ENCODE measurements at regions not wholly inside any gene's neighbourhood (a gene's known extent, or its start where the extent isn't known, plus 50 kb on each side); places are given as distances from the start of the nearest gene placed in this dataset.

GRCh38 chr1:199669916-199670315 is 357.6 kb upstream of the NR5A2 start:
- no peak overlapping the region for H3K27ac ChIP-seq
- H3K36me3 ChIP-seq (ENCODE audit: insufficient read depth, low read length) = no peaks in the 10 kb centered on the region
- no peak for TF ChIP-seq FOXP2 (optimal IDR thresholded peaks at IDR 0.05; ENCODE audit: control extremely low read depth, extremely low read length, insufficient read depth)
- no peak for TF ChIP-seq EZH2 (IDR thresholded peaks at IDR 0.05)
- no peak for TF ChIP-seq POLR2AphosphoS5 (IDR thresholded peaks at IDR 0.05; ENCODE audit: borderline replicate concordance, low read depth, low read length)
- no peak overlapping the region for H3K4me3 ChIP-seq
- no peaks in the 10 kb centered on the region for H3K9me3 ChIP-seq (ENCODE audit: low read depth, low read length)
- no peak for DNase-seq (ENCODE audit: low read depth, low spot score)
- H3K9ac ChIP-seq (ENCODE audit: insufficient read length) = no peak overlapping the region

GRCh38 chr1:199671684-199672083 is 355.8 kb upstream of the NR5A2 start:
- no peak for TF ChIP-seq FOXP2 (optimal IDR thresholded peaks at IDR 0.05; ENCODE audit: control extremely low read depth, extremely low read length, insufficient read depth)
- no peak for TF ChIP-seq EZH2 (IDR thresholded peaks at IDR 0.05)
- no peak for TF ChIP-seq POLR2AphosphoS5 (IDR thresholded peaks at IDR 0.05; ENCODE audit: borderline replicate concordance, low read depth, low read length)
- no peak for DNase-seq (ENCODE audit: low read depth, low spot score)
- Histone ChIP-seq H3K9ac (ENCODE audit: insufficient read length) (no peak overlapping the region), H3K27ac (no peak overlapping the region), H3K36me3 (ENCODE audit: insufficient read depth, low read length) (no peaks in the 10 kb centered on the region), H3K4me3 (no peak overlapping the region), H3K9me3 (ENCODE audit: low read depth, low read length) (no peaks in the 10 kb centered on the region)

- H3K27ac ChIP-seq = no peak overlapping the region
- H3K36me3 ChIP-seq (ENCODE audit: insufficient read depth, low read length) = peaks cover 5% of the 10 kb centered on the region; the same call in 1 of the 2 replicates
- TF ChIP-seq FOXP2 (optimal IDR thresholded peaks at IDR 0.05; ENCODE audit: control extremely low read depth, extremely low read length, insufficient read depth) = no peak
- no peak for TF ChIP-seq EZH2 (IDR thresholded peaks at IDR 0.05)
- no peak for TF ChIP-seq POLR2AphosphoS5 (IDR thresholded peaks at IDR 0.05; ENCODE audit: borderline replicate concordance, low read depth, low read length)
- peaks cover 5% of the 10 kb centered on the region; the same call in 1 of the 2 replicates for H3K9me3 ChIP-seq (ENCODE audit: low read depth, low read length)
- no peak overlapping the region for H3K4me3 ChIP-seq
- no peak for DNase-seq (ENCODE audit: low read depth, low spot score)
- no peak overlapping the region for H3K9ac ChIP-seq (ENCODE audit: insufficient read length)
Observed at GRCh38 chr1:199675937-199676336, 351.6 kb upstream of the NR5A2 start.

- Histone ChIP-seq H3K9ac (ENCODE audit: insufficient read length) (peak overlapping the region; percentile 47), H3K36me3 (ENCODE audit: insufficient read depth, low read length) (peaks cover 5% of the 10 kb centered on the region; the same call in 1 of the 2 replicates), H3K9me3 (ENCODE audit: low read depth, low read length) (peaks cover 5% of the 10 kb centered on the region; the same call in 1 of the 2 replicates), H3K4me3 (no peak overlapping the region), H3K27ac (peak overlapping the region; percentile 99)
- no peak for DNase-seq (ENCODE audit: low read depth, low spot score)
- no peak for TF ChIP-seq POLR2AphosphoS5 (IDR thresholded peaks at IDR 0.05; ENCODE audit: borderline replicate concordance, low read depth, low read length)
- peak; percentile 48 for TF ChIP-seq FOXP2 (optimal IDR thresholded peaks at IDR 0.05; ENCODE audit: control extremely low read depth, extremely low read length, insufficient read depth)
- TF ChIP-seq EZH2 (IDR thresholded peaks at IDR 0.05) = no peak
Observed at GRCh38 chr1:199678771-199679170, 348.7 kb upstream of the NR5A2 start.

- H3K9me3 ChIP-seq (ENCODE audit: low read depth, low read length) = peaks cover 5% of the 10 kb centered on the region; the same call in 1 of the 2 replicates
- peak; percentile 83 for DNase-seq (ENCODE audit: low read depth, low spot score)
- no peak overlapping the region for H3K4me3 ChIP-seq
- peak overlapping the region; percentile 99 for H3K27ac ChIP-seq
- TF ChIP-seq FOXP2 (optimal IDR thresholded peaks at IDR 0.05; ENCODE audit: control extremely low read depth, extremely low read length, insufficient read depth) (no peak), POLR2AphosphoS5 (IDR thresholded peaks at IDR 0.05; ENCODE audit: borderline replicate concordance, low read depth, low read length) (peak; percentile 22; the same call in 1 of the 2 replicates)
- H3K36me3 ChIP-seq (ENCODE audit: insufficient read depth, low read length) = peaks cover 5% of the 10 kb centered on the region; the same call in 1 of the 2 replicates
- H3K9ac ChIP-seq (ENCODE audit: insufficient read length) = peak overlapping the region; percentile 31
Observed at GRCh38 chr1:199682081-199682480, 345.4 kb upstream of the NR5A2 start.

GRCh38 chr1:199684686-199685273 is 342.7 kb upstream of the NR5A2 start:
- DNase-seq (ENCODE audit: low read depth, low spot score) = peak; percentile 69
- TF ChIP-seq EZH2 (IDR thresholded peaks at IDR 0.05) (no peak), POLR2AphosphoS5 (IDR thresholded peaks at IDR 0.05; ENCODE audit: borderline replicate concordance, low read depth, low read length) (no peak), FOXP2 (optimal IDR thresholded peaks at IDR 0.05; ENCODE audit: control extremely low read depth, extremely low read length, insufficient read depth) (peak; percentile 38)
- Histone ChIP-seq H3K9ac (ENCODE audit: insufficient read length) (peak overlapping the region; percentile 13), H3K27ac (no peak overlapping the region), H3K4me3 (no peak overlapping the region), H3K36me3 (ENCODE audit: insufficient read depth, low read length) (no peaks in the 10 kb centered on the region), H3K9me3 (ENCODE audit: low read depth, low read length) (no peaks in the 10 kb centered on the region)

GRCh38 chr1:199685369-199685768 is 342.1 kb upstream of the NR5A2 start:
- TF ChIP-seq EZH2 (IDR thresholded peaks at IDR 0.05) (no peak), POLR2AphosphoS5 (IDR thresholded peaks at IDR 0.05; ENCODE audit: borderline replicate concordance, low read depth, low read length) (no peak), FOXP2 (optimal IDR thresholded peaks at IDR 0.05; ENCODE audit: control extremely low read depth, extremely low read length, insufficient read depth) (no peak)
- Histone ChIP-seq H3K9me3 (ENCODE audit: low read depth, low read length) (no peaks in the 10 kb centered on the region), H3K36me3 (ENCODE audit: insufficient read depth, low read length) (no peaks in the 10 kb centered on the region), H3K9ac (ENCODE audit: insufficient read length) (peak overlapping the region; percentile 13), H3K27ac (no peak overlapping the region), H3K4me3 (no peak overlapping the region)
- DNase-seq (ENCODE audit: low read depth, low spot score) = no peak

GRCh38 chr1:199687321-199687720 is 340.2 kb upstream of the NR5A2 start:
- Histone ChIP-seq H3K9me3 (ENCODE audit: low read depth, low read length) (no peaks in the 10 kb centered on the region), H3K27ac (no peak overlapping the region), H3K9ac (ENCODE audit: insufficient read length) (no peak overlapping the region), H3K4me3 (no peak overlapping the region), H3K36me3 (ENCODE audit: insufficient read depth, low read length) (no peaks in the 10 kb centered on the region)
- no peak for DNase-seq (ENCODE audit: low read depth, low spot score)
- TF ChIP-seq POLR2AphosphoS5 (IDR thresholded peaks at IDR 0.05; ENCODE audit: borderline replicate concordance, low read depth, low read length) = no peak
- TF ChIP-seq EZH2 (IDR thresholded peaks at IDR 0.05) = no peak
- TF ChIP-seq FOXP2 (optimal IDR thresholded peaks at IDR 0.05; ENCODE audit: control extremely low read depth, extremely low read length, insufficient read depth) = no peak

Data from SK-N-MC (cell line).